ENCODE measurements at regions not wholly inside any gene's neighbourhood (a gene's known extent, or its start where the extent isn't known, plus 50 kb on each side); places are given as distances from the start of the nearest gene placed in this dataset.
A peak's percentile ranks its signal among the peaks of the same experiment; 100 is the strongest.

GRCh38 chr7:17159500-17160037 lies 138.9 kb upstream of the AHR start:
- Mint-ChIP-seq H3K9me3 (peaks cover 40% of the 10 kb centered on the region), H3K4me3 (ENCODE audit: low read depth) (no peak overlapping the region), H3K27ac (peak overlapping the region; percentile 36), H3K27me3 (ENCODE audit: low read depth) (no peaks in the 10 kb centered on the region), H3K36me3 (ENCODE audit: low read depth) (peaks cover 37% of the 10 kb centered on the region), H3K4me1 (ENCODE audit: low read depth) (peaks cover 50% of the 10 kb centered on the region)
- no peak for DNase-seq (ENCODE audit: low spot score)
- intact Hi-C loops (cut with micrococcal nuclease) = loop anchor here (1.0 to 10.0 kb wide), 10 partner anchors 8 to 785 kb away; partner anchors contain the start of genes AHR, ANKMY2, BZW2 and SNX13

GRCh38 chr7:17166824-17167379 lies 131.6 kb upstream of the AHR start:
- Mint-ChIP-seq H3K36me3 (ENCODE audit: low read depth) (peaks cover 25% of the 10 kb centered on the region), H3K9me3 (peaks cover 25% of the 10 kb centered on the region), H3K27me3 (ENCODE audit: low read depth) (no peaks in the 10 kb centered on the region), H3K4me1 (ENCODE audit: low read depth) (peaks cover 35% of the 10 kb centered on the region), H3K27ac (peak overlapping the region; percentile 66), H3K4me3 (ENCODE audit: low read depth) (no peak overlapping the region)
- intact Hi-C loops (cut with micrococcal nuclease) = loop anchor here (1.0 to 2.0 kb wide), 2 partner anchors 8 to 68 kb away; no protein-coding TSS in a partner anchor
- no peak for DNase-seq (ENCODE audit: low spot score)

- H3K4me1 Mint-ChIP-seq (ENCODE audit: low read depth) = peaks cover 27% of the 10 kb centered on the region
- H3K4me3 Mint-ChIP-seq (ENCODE audit: low read depth) = no peak overlapping the region
- intact Hi-C loops (cut with micrococcal nuclease) = loop anchor here (1.0 kb wide), 1 partner anchor 93 kb away; no protein-coding TSS in a partner anchor
- no peak for DNase-seq (ENCODE audit: low spot score)
- no peak overlapping the region for H3K27ac Mint-ChIP-seq
- H3K36me3 Mint-ChIP-seq (ENCODE audit: low read depth) = peaks cover 12% of the 10 kb centered on the region
- peaks cover 12% of the 10 kb centered on the region for H3K9me3 Mint-ChIP-seq
- H3K27me3 Mint-ChIP-seq (ENCODE audit: low read depth) = no peaks in the 10 kb centered on the region
Measured at GRCh38 chr7:17168416-17168815, 130.0 kb upstream of the AHR start.

GRCh38 chr7:17171427-17171826 lies 127.0 kb upstream of the AHR start:
- peaks cover 4% of the 10 kb centered on the region for H3K27me3 Mint-ChIP-seq (ENCODE audit: low read depth)
- peaks cover 3% of the 10 kb centered on the region for H3K9me3 Mint-ChIP-seq
- H3K36me3 Mint-ChIP-seq (ENCODE audit: low read depth) = peaks cover 2% of the 10 kb centered on the region
- no peak overlapping the region for H3K4me3 Mint-ChIP-seq (ENCODE audit: low read depth)
- no peak overlapping the region for H3K27ac Mint-ChIP-seq
- peaks cover 28% of the 10 kb centered on the region for H3K4me1 Mint-ChIP-seq (ENCODE audit: low read depth)
- no peak for DNase-seq (ENCODE audit: low spot score)
- intact Hi-C loops (cut with micrococcal nuclease) = no loop called here

GRCh38 chr7:17176371-17177032 lies 122.0 kb upstream of the AHR start:
- Mint-ChIP-seq H3K36me3 (ENCODE audit: low read depth) (no peaks in the 10 kb centered on the region), H3K27me3 (ENCODE audit: low read depth) (peaks cover 4% of the 10 kb centered on the region), H3K4me1 (ENCODE audit: low read depth) (peaks cover 7% of the 10 kb centered on the region), H3K27ac (no peak overlapping the region), H3K9me3 (no peaks in the 10 kb centered on the region), H3K4me3 (ENCODE audit: low read depth) (no peak overlapping the region)
- intact Hi-C loops (cut with micrococcal nuclease) = no loop called here
- DNase-seq (ENCODE audit: low spot score) = no peak

GRCh38 chr7:17178545-17178944 lies 119.9 kb upstream of the AHR start:
- intact Hi-C loops (cut with micrococcal nuclease) = no loop called here
- Mint-ChIP-seq H3K27ac (no peak overlapping the region), H3K27me3 (ENCODE audit: low read depth) (peaks cover 6% of the 10 kb centered on the region), H3K4me3 (ENCODE audit: low read depth) (no peak overlapping the region), H3K36me3 (ENCODE audit: low read depth) (no peaks in the 10 kb centered on the region), H3K4me1 (ENCODE audit: low read depth) (peaks cover 5% of the 10 kb centered on the region), H3K9me3 (no peaks in the 10 kb centered on the region)
- DNase-seq (ENCODE audit: low spot score) = no peak

- no peak overlapping the region for H3K27ac Mint-ChIP-seq
- H3K36me3 Mint-ChIP-seq (ENCODE audit: low read depth) = no peaks in the 10 kb centered on the region
- no peak for DNase-seq (ENCODE audit: low spot score)
- H3K27me3 Mint-ChIP-seq (ENCODE audit: low read depth) = peaks cover 2% of the 10 kb centered on the region
- no peak overlapping the region for H3K4me3 Mint-ChIP-seq (ENCODE audit: low read depth)
- peaks cover 14% of the 10 kb centered on the region for H3K4me1 Mint-ChIP-seq (ENCODE audit: low read depth)
- H3K9me3 Mint-ChIP-seq = no peaks in the 10 kb centered on the region
- intact Hi-C loops (cut with micrococcal nuclease) = no loop called here
Measured at GRCh38 chr7:17181482-17181881, 117.0 kb upstream of the AHR start.

GRCh38 chr7:17183630-17184328 lies 114.7 kb upstream of the AHR start:
- DNase-seq (ENCODE audit: low spot score) = no peak
- Mint-ChIP-seq H3K36me3 (ENCODE audit: low read depth) (no peaks in the 10 kb centered on the region), H3K9me3 (no peaks in the 10 kb centered on the region), H3K27ac (no peak overlapping the region), H3K4me3 (ENCODE audit: low read depth) (no peak overlapping the region), H3K27me3 (ENCODE audit: low read depth) (peaks cover 2% of the 10 kb centered on the region), H3K4me1 (ENCODE audit: low read depth) (peaks cover 15% of the 10 kb centered on the region)
- intact Hi-C loops (cut with micrococcal nuclease) = no loop called here

GRCh38 chr7:17184805-17185689 lies 113.4 kb upstream of the AHR start:
- H3K27ac Mint-ChIP-seq = no peak overlapping the region
- intact Hi-C loops (cut with micrococcal nuclease) = no loop called here
- no peak for DNase-seq (ENCODE audit: low spot score)
- no peaks in the 10 kb centered on the region for H3K9me3 Mint-ChIP-seq
- H3K4me1 Mint-ChIP-seq (ENCODE audit: low read depth) = peaks cover 15% of the 10 kb centered on the region
- peaks cover 2% of the 10 kb centered on the region for H3K27me3 Mint-ChIP-seq (ENCODE audit: low read depth)
- no peaks in the 10 kb centered on the region for H3K36me3 Mint-ChIP-seq (ENCODE audit: low read depth)
- H3K4me3 Mint-ChIP-seq (ENCODE audit: low read depth) = no peak overlapping the region

- DNase-seq (ENCODE audit: low spot score) = no peak
- Mint-ChIP-seq H3K36me3 (ENCODE audit: low read depth) (no peaks in the 10 kb centered on the region), H3K27me3 (ENCODE audit: low read depth) (peaks cover 2% of the 10 kb centered on the region), H3K4me3 (ENCODE audit: low read depth) (no peak overlapping the region), H3K4me1 (ENCODE audit: low read depth) (peaks cover 15% of the 10 kb centered on the region), H3K9me3 (no peaks in the 10 kb centered on the region), H3K27ac (no peak overlapping the region)
- intact Hi-C loops (cut with micrococcal nuclease) = no loop called here
Measured at GRCh38 chr7:17185690-17186070, 112.8 kb upstream of the AHR start.

- peaks cover 15% of the 10 kb centered on the region for H3K4me1 Mint-ChIP-seq (ENCODE audit: low read depth)
- H3K4me3 Mint-ChIP-seq (ENCODE audit: low read depth) = no peak overlapping the region
- no peaks in the 10 kb centered on the region for H3K27me3 Mint-ChIP-seq (ENCODE audit: low read depth)
- no peak for DNase-seq (ENCODE audit: low spot score)
- no peaks in the 10 kb centered on the region for H3K9me3 Mint-ChIP-seq
- H3K27ac Mint-ChIP-seq = no peak overlapping the region
- intact Hi-C loops (cut with micrococcal nuclease) = no loop called here
- no peaks in the 10 kb centered on the region for H3K36me3 Mint-ChIP-seq (ENCODE audit: low read depth)
Measured at GRCh38 chr7:17186745-17187530, 111.5 kb upstream of the AHR start.

GRCh38 chr7:17194656-17195055 lies 103.8 kb upstream of the AHR start:
- DNase-seq (ENCODE audit: low spot score) = no peak
- Mint-ChIP-seq H3K27ac (no peak overlapping the region), H3K9me3 (peaks cover 4% of the 10 kb centered on the region), H3K4me1 (ENCODE audit: low read depth) (peaks cover 13% of the 10 kb centered on the region), H3K4me3 (ENCODE audit: low read depth) (no peak overlapping the region), H3K36me3 (ENCODE audit: low read depth) (no peaks in the 10 kb centered on the region), H3K27me3 (ENCODE audit: low read depth) (no peaks in the 10 kb centered on the region)
- intact Hi-C loops (cut with micrococcal nuclease) = no loop called here

Data from activated T-helper 2 cell treated with anti-CD3 and anti-CD28 coated beads, Interferon-gamma antibody, Interleukin-2, Interleukin-4, amounts not matched to agents 10 μg/mL and 5 μg/mL and 100 μg/mL, durations not matched to agents 14 hours and 24 hours and 36 hours (primary cell).